ENCODE measurements at regions not wholly inside any gene's neighbourhood (a gene's known extent, or its start where the extent isn't known, plus 50 kb on each side); places are given as distances from the start of the nearest gene placed in this dataset.

GRCh38 chr1:73218995-73219546 lies 936.7 kb upstream of the NEGR1 start:
- no peak for TF ChIP-seq EZH2phosphoT487 (IDR thresholded peaks at IDR 0.05; ENCODE audit: insufficient read depth, low read depth)
- no peak for TF ChIP-seq EZH2 (IDR thresholded peaks at IDR 0.05; ENCODE audit: insufficient read depth, poor library complexity, severe bottlenecking)
